HL-60 (cell line): ENCODE measurements at regions not wholly inside any gene's neighbourhood (a gene's known extent, or its start where the extent isn't known, plus 50 kb on each side); places are given as distances from the start of the nearest gene placed in this dataset.

Experiments
- DNase-seq, 2 experiments: peaks; one replicate each; pipeline ENCODE4 v3.0.0-alpha.2; 2010 to 2020; ENCODE audit warnings: low read depth in 1 of 2, low spot score in 1 of 2
- H3K27ac ChIP-seq: fragments of 250-450 bp; sonication (Bioruptor Pico); replicated peaks from 2 replicates; pipeline ENCODE4 v1.5.1; 2020; ENCODE audit warnings: mild to moderate bottlenecking, moderate library complexity
- H3K27me3 ChIP-seq: fragments of 250-450 bp; sonication (Bioruptor Pico); 2 replicates; pipeline ENCODE4 v1.5.1; 2021; ENCODE audit warnings: mild to moderate bottlenecking, moderate library complexity; ENCODE audit not compliant: insufficient read depth, poor library complexity, severe bottlenecking
- H3K4me3 ChIP-seq: replicated peaks from 2 replicates; pipeline ENCODE4 v1.5.1; 2011; ENCODE audit warnings: mild to moderate bottlenecking, control low read depth, low read length; ENCODE audit not compliant: insufficient read depth
- CTCF ChIP-seq: IDR thresholded peaks from one replicate; pipeline ENCODE4 v1.5.1; 2011; ENCODE audit warnings: low read length, control low read depth, inconsistent platforms; ENCODE audit not compliant: insufficient read depth
- GABPA ChIP-seq: IDR thresholded peaks from 2 replicates; pipeline ENCODE4 v1.6.1; 2012; ENCODE audit warnings: low read depth
- POLR2AphosphoS5 ChIP-seq: IDR thresholded peaks from 2 replicates; pipeline ENCODE4 v1.6.1; 2012; ENCODE audit warnings: low read depth
- SPI1 ChIP-seq: IDR thresholded peaks from 2 replicates; pipeline ENCODE4 v1.6.1; 2012; ENCODE audit warnings: low read depth, mild to moderate bottlenecking, borderline replicate concordance
- TF ChIP-seq, protein P1 (sequence below): IDR thresholded peaks from 2 replicates; pipeline ENCODE4 v1.6.1; 2012; ENCODE audit warnings: low read depth; ENCODE audit not compliant: insufficient replicate concordance

- DNase-seq: no peak
- TF ChIP-seq GABPA (no peak), CTCF (no peak), POLR2AphosphoS5 (no peak), SPI1 (no peak)
- TF ChIP-seq, protein P1, sequence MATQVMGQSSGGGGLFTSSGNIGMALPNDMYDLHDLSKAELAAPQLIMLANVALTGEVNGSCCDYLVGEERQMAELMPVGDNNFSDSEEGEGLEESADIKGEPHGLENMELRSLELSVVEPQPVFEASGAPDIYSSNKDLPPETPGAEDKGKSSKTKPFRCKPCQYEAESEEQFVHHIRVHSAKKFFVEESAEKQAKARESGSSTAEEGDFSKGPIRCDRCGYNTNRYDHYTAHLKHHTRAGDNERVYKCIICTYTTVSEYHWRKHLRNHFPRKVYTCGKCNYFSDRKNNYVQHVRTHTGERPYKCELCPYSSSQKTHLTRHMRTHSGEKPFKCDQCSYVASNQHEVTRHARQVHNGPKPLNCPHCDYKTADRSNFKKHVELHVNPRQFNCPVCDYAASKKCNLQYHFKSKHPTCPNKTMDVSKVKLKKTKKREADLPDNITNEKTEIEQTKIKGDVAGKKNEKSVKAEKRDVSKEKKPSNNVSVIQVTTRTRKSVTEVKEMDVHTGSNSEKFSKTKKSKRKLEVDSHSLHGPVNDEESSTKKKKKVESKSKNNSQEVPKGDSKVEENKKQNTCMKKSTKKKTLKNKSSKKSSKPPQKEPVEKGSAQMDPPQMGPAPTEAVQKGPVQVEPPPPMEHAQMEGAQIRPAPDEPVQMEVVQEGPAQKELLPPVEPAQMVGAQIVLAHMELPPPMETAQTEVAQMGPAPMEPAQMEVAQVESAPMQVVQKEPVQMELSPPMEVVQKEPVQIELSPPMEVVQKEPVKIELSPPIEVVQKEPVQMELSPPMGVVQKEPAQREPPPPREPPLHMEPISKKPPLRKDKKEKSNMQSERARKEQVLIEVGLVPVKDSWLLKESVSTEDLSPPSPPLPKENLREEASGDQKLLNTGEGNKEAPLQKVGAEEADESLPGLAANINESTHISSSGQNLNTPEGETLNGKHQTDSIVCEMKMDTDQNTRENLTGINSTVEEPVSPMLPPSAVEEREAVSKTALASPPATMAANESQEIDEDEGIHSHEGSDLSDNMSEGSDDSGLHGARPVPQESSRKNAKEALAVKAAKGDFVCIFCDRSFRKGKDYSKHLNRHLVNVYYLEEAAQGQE: no peak
- no peak overlapping the region for H3K27ac ChIP-seq
- H3K27me3 ChIP-seq: no peaks in the 10 kb centered on the region
- no peak overlapping the region for H3K4me3 ChIP-seq
Observed at GRCh38 chr2:120886534-120887319, 151.1 kb downstream of the GLI2 start.

GRCh38 chr2:120887320-120887697, 151.6 kb downstream of the GLI2 start:
- no peak for DNase-seq
- H3K27me3 ChIP-seq: no peaks in the 10 kb centered on the region
- TF ChIP-seq, protein P1: no peak
- TF ChIP-seq SPI1 (no peak), GABPA (no peak), CTCF (no peak), POLR2AphosphoS5 (no peak)
- H3K27ac ChIP-seq: no peak overlapping the region
- no peak overlapping the region for H3K4me3 ChIP-seq

GRCh38 chr2:120887741-120888231, 152.1 kb downstream of the GLI2 start:
- no peak overlapping the region for H3K27ac ChIP-seq
- no peaks in the 10 kb centered on the region for H3K27me3 ChIP-seq
- TF ChIP-seq GABPA (no peak), CTCF (no peak), SPI1 (no peak), POLR2AphosphoS5 (no peak)
- TF ChIP-seq, protein P1: no peak
- H3K4me3 ChIP-seq: no peak overlapping the region
- DNase-seq: no peak
